Tibial nerve (tissue), 4 donors: ENCODE measurements at regions not wholly inside any gene's neighbourhood (a gene's known extent, or its start where the extent isn't known, plus 50 kb on each side); places are given as distances from the start of the nearest gene placed in this dataset.

ENCODE experiments used
- DNase-seq, 2 donors: peaks; one replicate each; pipeline ENCODE4 v3.0.0-alpha.2; 2019; ENCODE audit warnings: low spot score in 2 of 2
- H3K27ac ChIP-seq, 4 donors: fragments of 200-600 bp; sonication (generic) in 3 of 4; one replicate each; pipeline ENCODE4 v1.5.1; 2017 to 2019; ENCODE audit warnings: mild to moderate bottlenecking in 1 of 4
- H3K27me3 ChIP-seq, 2 donors: fragments of 200-600 bp; sonication (generic) in 1 of 2; one replicate each; pipeline versions ENCODE4 v1.5.1 to v1.6.0; 2017 to 2019
- H3K36me3 ChIP-seq, 3 donors: fragments of 200-600 bp; sonication (generic); one replicate each; pipeline ENCODE4 v1.5.1; 2018 to 2019
- H3K4me1 ChIP-seq, 4 donors: fragments of 200-600 bp; sonication (generic) in 3 of 4; one replicate each; pipeline ENCODE4 v1.5.1; 2017 to 2019
- H3K4me3 ChIP-seq, 4 donors: fragments of 200-600 bp; sonication (generic) in 3 of 4; one replicate each; pipeline ENCODE4 v1.5.1; 2017 to 2019; ENCODE audit warnings: mild to moderate bottlenecking in 1 of 4, moderate library complexity in 1 of 4
- H3K9me3 ChIP-seq, 4 donors: fragments of 200-600 bp; sonication (generic) in 3 of 4; one replicate each; pipeline ENCODE4 v1.5.1; 2017 to 2019
- CTCF ChIP-seq, 5 experiments: fragments of 200-600 bp in 3 of 5; fragments of 450-650 bp in 2 of 5; sonication (generic) in 3 of 5; IDR thresholded peaks; one replicate each; pipeline ENCODE4 v1.5.1; 2016 to 2019; ENCODE audit warnings: antibody characterized with exemption in 5 of 5, mild to moderate bottlenecking in 3 of 5, moderate library complexity in 2 of 5
- EP300 ChIP-seq, 2 donors: sonication (generic); formaldehyde crosslinking; IDR thresholded peaks; one replicate each; pipeline ENCODE4 v1.6.1; 2017; ENCODE audit warnings: antibody characterized with exemption in 2 of 2, mild to moderate bottlenecking in 1 of 2
- POLR2A ChIP-seq, 2 donors: fragments of 450-650 bp; IDR thresholded peaks; one replicate each; pipeline ENCODE4 v1.6.1; 2017; ENCODE audit warnings: antibody characterized with exemption in 2 of 2, mild to moderate bottlenecking in 2 of 2, moderate library complexity in 2 of 2
- WGBS, 2 donors: methylation state at CpG; one replicate each; pipeline ENCODE4 v1.1.5; 2018; 5-methylcytosine and 5-hydroxymethylcytosine counted together

- DNase-seq, result no peak
- Histone ChIP-seq H3K27me3 (no peaks in the 10 kb centered on the region), H3K9me3 (no peaks in the 10 kb centered on the region), H3K4me1 (no peaks in the 10 kb centered on the region), H3K36me3 (no peaks in the 10 kb centered on the region), H3K4me3 (no peak overlapping the region), H3K27ac (no peak overlapping the region)
- 76 to 80% methylated on average over 3 of the region's 3 CpGs for WGBS, 2 donors
- TF ChIP-seq POLR2A (IDR thresholded peaks at IDR 0.05) (no peak), CTCF (IDR thresholded peaks at IDR 0.05) (no peak), EP300 (IDR thresholded peaks at IDR 0.05) (no peak)
Measured at GRCh38 chr2:144288438-144288837, 231.5 kb downstream of the ZEB2 start.

GRCh38 chr2:144285324-144285723 lies 234.6 kb downstream of the ZEB2 start:
- Histone ChIP-seq H3K4me1 (peaks cover 0 to 5% (median 0%) of the 10 kb centered on the region in 4 donors), H3K27me3 (no peaks in the 10 kb centered on the region), H3K27ac (no peak overlapping the region), H3K36me3 (no peaks in the 10 kb centered on the region), H3K4me3 (no peak overlapping the region), H3K9me3 (no peaks in the 10 kb centered on the region)
- TF ChIP-seq CTCF (IDR thresholded peaks at IDR 0.05), result no peak
- TF ChIP-seq POLR2A (IDR thresholded peaks at IDR 0.05), result no peak
- no peak for TF ChIP-seq EP300 (IDR thresholded peaks at IDR 0.05)
- DNase-seq, result no peak

GRCh38 chr2:144281476-144281875 lies 238.4 kb downstream of the ZEB2 start:
- no peak for DNase-seq
- Histone ChIP-seq H3K27me3 (no peaks in the 10 kb centered on the region), H3K9me3 (no peaks in the 10 kb centered on the region), H3K4me1 (peaks cover 0 to 5% (median 0%) of the 10 kb centered on the region in 4 donors), H3K36me3 (no peaks in the 10 kb centered on the region), H3K4me3 (no peak overlapping the region), H3K27ac (no peak overlapping the region)
- no peak for TF ChIP-seq CTCF (IDR thresholded peaks at IDR 0.05)
- TF ChIP-seq EP300 (IDR thresholded peaks at IDR 0.05), result no peak
- no peak for TF ChIP-seq POLR2A (IDR thresholded peaks at IDR 0.05)

- Histone ChIP-seq H3K27me3 (no peaks in the 10 kb centered on the region), H3K4me1 (peaks cover 0 to 5% (median 0%) of the 10 kb centered on the region in 4 donors), H3K4me3 (no peak overlapping the region), H3K36me3 (no peaks in the 10 kb centered on the region), H3K9me3 (no peaks in the 10 kb centered on the region), H3K27ac (no peak overlapping the region)
- TF ChIP-seq EP300 (IDR thresholded peaks at IDR 0.05) (no peak), CTCF (IDR thresholded peaks at IDR 0.05) (no peak), POLR2A (IDR thresholded peaks at IDR 0.05) (no peak)
- WGBS, 2 donors, result 86 to 91% methylated on average over 2 of the region's 2 CpGs
- no peak for DNase-seq
Measured at GRCh38 chr2:144280009-144280408, 239.9 kb downstream of the ZEB2 start.

GRCh38 chr2:144279165-144279564 lies 240.8 kb downstream of the ZEB2 start:
- no peak for TF ChIP-seq POLR2A (IDR thresholded peaks at IDR 0.05)
- TF ChIP-seq CTCF (IDR thresholded peaks at IDR 0.05), result no peak
- no peak for TF ChIP-seq EP300 (IDR thresholded peaks at IDR 0.05)

More at GRCh38 chr2:144279165-144279564, 240.8 kb downstream of the ZEB2 start:
- no peaks in the 10 kb centered on the region for H3K27me3 ChIP-seq
- no peaks in the 10 kb centered on the region for H3K9me3 ChIP-seq
- H3K4me3 ChIP-seq, result no peak overlapping the region
- H3K4me1 ChIP-seq, result peaks cover 0 to 5% (median 0%) of the 10 kb centered on the region in 4 donors
- DNase-seq, result no peak
- H3K27ac ChIP-seq, result no peak overlapping the region
- 83 to 87% methylated on average over 3 of the region's 3 CpGs for WGBS, 2 donors
- no peaks in the 10 kb centered on the region for H3K36me3 ChIP-seq
